GM21717 (cell line): ENCODE measurements at regions not wholly inside any gene's neighbourhood (a gene's known extent, or its start where the extent isn't known, plus 50 kb on each side); places are given as distances from the start of the nearest gene placed in this dataset.
"Not testable (repeated sequence)": the region's sequence is repeated elsewhere in the genome, so short reads cannot be mapped to it uniquely, and the experiment has no call there.

Source experiments
- ATAC-seq: cut with Tn5 transposase; IDR thresholded peaks from one replicate; pipeline ENCODE4 v1.9.1; 2021; ENCODE audit warnings: mild to moderate bottlenecking, moderate library complexity; ENCODE audit not compliant: unreplicated experiment

DNA sequence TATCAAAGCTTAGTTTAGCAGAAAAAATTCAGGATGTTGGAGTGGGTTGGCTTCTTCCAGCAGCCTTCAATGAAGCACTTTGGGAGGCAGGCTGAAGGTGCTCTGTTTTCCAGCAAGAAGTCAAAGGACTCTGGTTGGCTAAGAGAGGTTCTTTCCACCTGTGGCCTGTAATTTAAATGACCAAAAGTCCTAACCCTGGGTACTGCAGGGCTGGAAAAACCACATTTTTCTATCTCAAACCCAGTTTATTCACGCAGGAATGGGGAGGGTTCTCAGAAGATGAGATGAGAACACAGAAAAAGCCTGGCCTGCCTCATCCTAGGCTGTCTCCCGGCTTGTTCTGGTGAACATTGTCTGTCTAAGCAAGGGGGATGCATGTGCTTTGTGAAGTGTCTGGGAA, 68.6 kb upstream of the ZFHX3 start:
- ATAC-seq: no peak

DNA sequence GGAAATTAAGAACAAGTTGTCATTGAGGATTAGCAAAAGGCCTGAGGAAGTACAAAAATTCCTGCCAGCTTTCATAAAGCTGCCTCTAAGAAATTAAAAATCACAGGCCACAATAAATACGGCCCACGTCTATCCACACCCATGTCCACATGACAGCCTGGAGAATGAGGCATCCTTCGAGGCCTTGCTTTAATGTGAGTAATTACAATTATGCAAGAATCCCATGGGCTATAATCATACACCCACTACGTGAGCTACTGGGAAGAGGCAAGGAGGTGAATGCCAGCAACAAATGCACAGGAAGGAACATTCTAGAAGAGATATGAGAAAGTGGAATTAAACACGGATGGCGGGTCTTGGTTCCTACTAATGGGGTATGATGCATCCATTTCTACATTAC, 65.4 kb upstream of the ZFHX3 start:
- ATAC-seq: no peak

DNA sequence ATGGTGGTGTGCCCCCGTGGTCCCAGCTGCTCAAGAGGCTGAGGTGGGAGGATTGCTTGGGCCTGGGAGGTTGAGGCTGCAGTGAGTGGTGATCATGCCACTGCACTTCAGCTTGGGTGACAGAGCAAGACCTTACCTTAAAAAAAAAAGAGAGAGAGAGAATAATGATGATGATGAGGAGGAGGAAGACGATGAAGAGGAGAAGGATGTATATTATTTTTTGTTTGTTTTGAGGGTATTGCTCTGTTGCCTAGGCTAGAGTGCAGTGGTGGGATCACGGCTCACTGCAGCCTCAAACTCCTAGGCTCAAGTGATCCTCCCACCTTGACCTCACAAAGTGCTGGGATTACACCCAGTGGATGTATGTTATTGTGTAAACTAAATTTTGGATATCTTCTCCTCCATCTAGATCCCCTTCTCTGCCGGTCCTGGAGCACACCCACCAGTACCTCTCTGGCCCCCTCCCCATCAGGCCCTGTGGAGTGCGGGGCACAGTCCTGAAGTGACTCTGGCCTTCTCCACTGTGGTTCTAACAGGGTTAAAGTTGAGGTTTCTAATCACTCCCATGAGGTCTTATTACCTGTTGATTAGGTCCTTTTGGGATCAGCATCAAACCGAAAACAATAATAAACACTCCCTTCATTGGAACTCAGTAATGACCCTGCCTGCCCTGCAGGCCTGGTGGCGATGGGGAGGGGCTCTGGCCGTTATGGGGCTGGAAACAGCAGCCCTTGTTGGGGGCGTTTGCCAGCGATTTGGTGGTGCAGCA, 60.5 kb upstream of the ZFHX3 start:
- no peak for ATAC-seq

DNA sequence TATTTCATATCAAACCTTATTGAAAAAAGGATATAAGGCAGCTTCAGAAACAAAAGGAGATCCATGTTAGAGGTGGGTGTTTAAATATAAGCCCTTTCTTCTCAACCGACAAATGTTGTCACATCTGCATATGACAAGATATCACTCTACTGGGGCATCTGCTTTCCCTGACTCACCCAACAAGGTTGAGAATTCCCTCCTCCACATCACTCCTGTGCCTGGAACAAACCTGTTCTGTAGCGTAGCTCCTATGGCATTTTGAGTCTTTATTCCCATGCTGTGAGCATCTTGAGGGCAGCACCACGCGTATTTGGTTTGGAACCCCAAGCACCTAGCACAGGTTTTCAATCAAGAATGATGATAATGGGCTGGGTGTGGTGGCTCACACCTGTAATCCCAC, 59.4 kb upstream of the ZFHX3 start:
- ATAC-seq: no peak

DNA sequence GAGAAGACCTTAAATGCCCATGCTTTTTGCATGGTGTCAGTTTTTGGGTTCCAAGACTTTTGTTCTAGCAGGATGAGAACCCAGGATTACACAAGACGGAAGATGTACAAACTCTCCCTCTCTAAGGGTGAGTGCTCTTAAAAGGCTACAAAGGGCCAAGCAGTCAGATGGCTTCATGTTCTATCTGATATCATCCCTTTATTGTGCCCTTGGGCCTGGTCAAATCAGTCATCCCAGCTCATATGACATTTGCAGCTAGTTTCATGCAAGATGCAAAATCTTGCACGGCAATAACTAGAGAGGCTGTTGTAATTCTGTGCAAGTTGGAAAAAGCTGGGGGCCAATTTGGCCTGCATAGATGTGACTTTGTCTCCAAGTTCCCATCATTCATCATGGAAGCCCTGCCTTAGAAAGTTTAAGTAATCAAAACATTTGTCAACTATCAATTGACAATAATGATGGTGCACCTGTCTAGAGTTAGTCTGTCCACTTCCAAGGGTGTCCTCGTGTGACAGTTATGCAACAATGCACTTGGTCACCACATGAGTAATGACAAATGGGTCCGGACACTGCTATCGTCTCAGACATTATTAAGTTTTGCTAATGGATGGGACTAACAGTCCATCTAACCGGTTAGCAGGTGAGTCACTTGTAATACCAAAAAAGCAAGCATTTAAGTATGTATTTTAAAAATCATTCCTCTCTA, 58.6 kb upstream of the ZFHX3 start:
- ATAC-seq: no peak

DNA sequence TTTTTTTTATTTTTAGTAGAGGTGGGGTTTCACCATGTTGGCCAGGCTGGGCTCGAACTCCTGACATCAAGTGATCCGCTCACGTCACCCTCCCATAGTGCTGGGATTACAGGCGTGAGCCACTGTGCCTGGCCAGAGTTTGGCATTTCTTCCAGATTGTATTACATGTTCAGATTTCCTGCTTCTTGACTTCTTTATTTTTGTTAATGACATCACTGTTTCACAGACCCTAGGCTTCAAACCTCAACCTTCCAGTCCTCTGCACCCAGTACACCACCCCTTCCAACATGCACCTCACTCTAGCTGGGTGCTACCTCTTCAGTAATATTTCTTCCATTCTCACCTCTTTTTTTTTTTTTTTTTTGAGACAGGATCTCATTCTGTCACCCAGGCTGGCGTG, 53.6 kb upstream of the ZFHX3 start:
- ATAC-seq: no peak

DNA sequence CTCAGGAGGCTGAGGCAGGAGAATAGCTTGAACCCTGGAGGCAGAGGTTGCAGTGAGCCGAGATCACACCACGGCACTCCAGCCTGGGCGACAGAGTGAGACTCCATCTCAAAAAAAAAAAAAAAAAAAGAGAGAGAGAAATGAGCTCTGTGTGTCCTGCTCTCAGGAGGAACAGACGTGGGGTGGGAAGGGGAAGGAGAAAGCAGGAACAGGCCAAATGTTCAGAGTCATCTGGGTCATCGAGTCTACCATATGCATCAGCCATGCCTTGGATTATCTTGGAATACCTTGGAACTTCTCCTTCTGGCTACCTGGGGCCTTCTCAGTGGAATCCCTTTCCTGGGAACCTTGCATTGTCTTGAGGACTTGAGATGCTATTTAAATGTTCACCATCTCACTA, 51.7 kb upstream of the ZFHX3 start:
- ATAC-seq: not testable (repeated sequence)
